Kidney epithelial cell (primary cell): ENCODE measurements at regions not wholly inside any gene's neighbourhood (a gene's known extent, or its start where the extent isn't known, plus 50 kb on each side); places are given as distances from the start of the nearest gene placed in this dataset.

Experiments
- DNase-seq: peaks from one replicate; pipeline ENCODE4 v3.0.0-alpha.2; 2010; ENCODE audit warnings: low read depth
- H3K27me3 ChIP-seq: 2 replicates; pipeline ENCODE4 v1.6.0; 2011; ENCODE audit warnings: low read length; ENCODE audit not compliant: control insufficient read depth, insufficient read depth
- H3K36me3 ChIP-seq: 2 replicates; pipeline ENCODE4 v1.5.1; 2011; ENCODE audit warnings: low read length; ENCODE audit not compliant: control insufficient read depth, insufficient read depth
- H3K4me3 ChIP-seq: 2 replicates; pipeline ENCODE4 v1.5.1; 2011; ENCODE audit warnings: low read depth, mild to moderate bottlenecking, control low read depth, low read length
- TF ChIP-seq, protein P1 (sequence below): IDR thresholded peaks from 2 replicates; pipeline ENCODE4 v1.5.1; 2011; ENCODE audit warnings: mild to moderate bottlenecking, moderate library complexity, low read length, control low read depth, inconsistent platforms; ENCODE audit not compliant: insufficient read depth, poor library complexity, severe bottlenecking

DNA sequence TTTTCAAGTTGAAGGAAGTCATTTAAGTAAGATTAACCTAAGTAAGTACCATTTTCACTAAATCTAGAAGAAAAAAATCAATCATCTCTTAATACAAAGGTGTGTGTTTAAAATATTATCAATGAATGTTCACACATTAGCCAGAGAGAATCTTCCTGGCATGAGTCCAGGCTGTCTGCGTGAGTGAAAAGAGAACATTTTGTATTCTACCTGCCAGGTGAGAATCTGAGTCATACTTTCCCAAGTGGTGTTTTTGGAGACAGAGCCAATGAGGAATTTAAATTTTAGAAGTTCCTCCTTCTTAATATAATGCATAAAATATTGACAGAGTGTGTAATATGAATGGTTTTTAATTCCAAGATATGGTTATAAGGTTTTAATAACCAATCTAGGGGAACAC, 371.8 kb upstream of the NR3C2 start:
- Histone ChIP-seq H3K27me3 (no peaks in the 10 kb centered on the region), H3K4me3 (no peak overlapping the region), H3K36me3 (no peaks in the 10 kb centered on the region)
- DNase-seq: no peak
- TF ChIP-seq, protein P1, sequence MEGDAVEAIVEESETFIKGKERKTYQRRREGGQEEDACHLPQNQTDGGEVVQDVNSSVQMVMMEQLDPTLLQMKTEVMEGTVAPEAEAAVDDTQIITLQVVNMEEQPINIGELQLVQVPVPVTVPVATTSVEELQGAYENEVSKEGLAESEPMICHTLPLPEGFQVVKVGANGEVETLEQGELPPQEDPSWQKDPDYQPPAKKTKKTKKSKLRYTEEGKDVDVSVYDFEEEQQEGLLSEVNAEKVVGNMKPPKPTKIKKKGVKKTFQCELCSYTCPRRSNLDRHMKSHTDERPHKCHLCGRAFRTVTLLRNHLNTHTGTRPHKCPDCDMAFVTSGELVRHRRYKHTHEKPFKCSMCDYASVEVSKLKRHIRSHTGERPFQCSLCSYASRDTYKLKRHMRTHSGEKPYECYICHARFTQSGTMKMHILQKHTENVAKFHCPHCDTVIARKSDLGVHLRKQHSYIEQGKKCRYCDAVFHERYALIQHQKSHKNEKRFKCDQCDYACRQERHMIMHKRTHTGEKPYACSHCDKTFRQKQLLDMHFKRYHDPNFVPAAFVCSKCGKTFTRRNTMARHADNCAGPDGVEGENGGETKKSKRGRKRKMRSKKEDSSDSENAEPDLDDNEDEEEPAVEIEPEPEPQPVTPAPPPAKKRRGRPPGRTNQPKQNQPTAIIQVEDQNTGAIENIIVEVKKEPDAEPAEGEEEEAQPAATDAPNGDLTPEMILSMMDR: no peak

DNA sequence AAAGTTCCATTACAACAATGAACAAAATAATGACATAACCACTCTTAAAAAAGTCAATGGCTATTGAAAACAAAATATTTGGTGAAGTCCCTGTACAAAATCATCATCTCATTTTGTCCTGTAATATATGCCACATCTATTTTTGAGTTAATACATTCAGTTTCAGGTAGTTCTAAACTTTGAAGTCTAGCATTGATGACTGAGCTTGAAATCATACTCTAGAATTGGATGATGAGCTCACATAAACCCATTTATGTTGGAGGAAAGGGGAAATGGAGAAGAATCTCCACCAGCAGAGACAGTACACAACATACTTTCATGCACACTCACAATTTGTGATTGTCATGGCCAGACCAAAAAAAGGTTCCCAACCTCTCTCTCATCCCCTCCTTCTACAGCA, 371.1 kb upstream of the NR3C2 start:
- no peak for DNase-seq
- Histone ChIP-seq H3K36me3 (no peaks in the 10 kb centered on the region), H3K27me3 (no peaks in the 10 kb centered on the region), H3K4me3 (no peak overlapping the region)
- TF ChIP-seq, protein P1: no peak

DNA sequence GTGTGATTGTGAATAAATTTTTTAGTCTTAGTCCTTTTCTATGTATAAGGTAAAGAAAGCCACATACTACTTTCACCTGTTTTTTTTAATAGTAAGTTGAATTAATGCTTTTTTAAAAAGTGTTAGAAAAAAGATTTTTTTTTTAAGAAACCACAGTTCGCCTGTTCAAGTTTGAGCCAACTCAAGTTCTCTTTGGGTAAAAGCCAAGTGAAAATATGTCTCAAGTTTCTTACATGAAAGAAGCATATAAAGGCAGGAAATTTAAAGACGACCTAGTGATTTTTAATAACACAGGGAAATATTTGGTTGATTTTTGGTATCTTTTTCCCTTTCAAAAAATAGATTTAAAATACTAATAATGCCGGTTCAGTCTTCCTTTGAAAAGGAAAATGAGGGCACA, 369.9 kb upstream of the NR3C2 start:
- Histone ChIP-seq H3K27me3 (no peaks in the 10 kb centered on the region), H3K4me3 (no peak overlapping the region), H3K36me3 (no peaks in the 10 kb centered on the region)
- TF ChIP-seq, protein P1: no peak
- no peak for DNase-seq

DNA sequence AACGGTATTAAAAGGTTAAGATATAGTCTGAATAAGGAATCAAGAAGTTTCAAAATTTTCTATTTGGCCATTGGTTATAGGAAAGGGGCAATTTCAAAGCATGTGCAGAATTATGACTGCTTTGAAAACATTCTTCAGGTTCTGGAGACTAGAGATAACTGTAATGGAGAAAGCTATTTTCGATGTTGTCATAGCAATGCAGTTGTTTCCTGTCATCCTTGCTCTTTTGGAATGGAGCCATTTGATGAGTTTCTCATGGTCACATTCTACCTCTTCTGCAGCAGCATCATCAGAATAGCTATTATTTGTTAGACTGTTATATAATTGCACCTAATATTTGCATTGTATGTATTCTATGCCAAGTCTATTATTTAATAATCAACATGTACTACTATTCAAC, 368.2 kb upstream of the NR3C2 start:
- H3K36me3 ChIP-seq: no peaks in the 10 kb centered on the region
- H3K4me3 ChIP-seq: no peak overlapping the region
- TF ChIP-seq, protein P1: no peak
- H3K27me3 ChIP-seq: no peaks in the 10 kb centered on the region
- no peak for DNase-seq

DNA sequence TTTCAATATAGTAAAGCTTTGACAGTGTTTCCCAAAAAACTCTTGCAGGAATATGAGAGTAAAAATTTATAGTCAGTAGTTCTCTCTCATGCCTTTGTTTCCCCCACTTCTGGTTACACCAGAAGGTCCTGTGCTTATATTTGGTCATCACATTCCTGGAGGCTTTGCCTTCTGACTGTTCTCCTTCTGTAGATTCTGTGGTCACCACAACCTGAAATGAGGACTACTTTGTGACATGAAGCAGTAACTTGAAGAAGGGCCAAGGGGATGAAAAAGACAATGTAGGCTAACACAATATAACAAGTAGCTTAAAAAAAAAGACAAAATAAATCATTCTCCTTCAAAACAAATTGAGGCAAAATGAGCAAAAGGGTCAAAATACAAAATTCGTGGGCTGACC, 366.2 kb upstream of the NR3C2 start:
- DNase-seq: no peak
- H3K27me3 ChIP-seq: no peaks in the 10 kb centered on the region
- H3K36me3 ChIP-seq: no peaks in the 10 kb centered on the region
- no peak overlapping the region for H3K4me3 ChIP-seq
- TF ChIP-seq, protein P1: no peak

DNA sequence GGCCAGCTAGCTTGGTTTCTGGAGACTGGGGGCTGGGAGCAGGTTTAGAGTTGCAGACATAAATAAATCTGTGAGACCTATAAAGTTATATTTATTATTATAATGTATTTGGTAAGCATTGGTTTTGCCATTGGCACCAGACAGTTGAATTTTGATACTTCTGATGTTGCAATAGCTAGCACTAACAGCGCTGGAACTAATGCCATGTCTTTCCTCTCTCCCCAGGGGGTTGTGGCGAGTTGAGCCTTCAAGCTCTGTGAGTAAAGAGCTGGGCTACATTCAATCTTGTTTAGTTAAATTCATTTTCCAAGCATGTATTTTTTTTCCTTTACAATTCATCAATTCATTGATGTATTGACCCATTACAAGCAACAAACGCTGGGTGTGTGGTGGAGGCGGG, 358.7 kb upstream of the NR3C2 start:
- TF ChIP-seq, protein P1: no peak
- Histone ChIP-seq H3K36me3 (no peaks in the 10 kb centered on the region), H3K4me3 (no peak overlapping the region), H3K27me3 (no peaks in the 10 kb centered on the region)
- no peak for DNase-seq
